ENCODE measurements at regions not wholly inside any gene's neighbourhood (a gene's known extent, or its start where the extent isn't known, plus 50 kb on each side); places are given as distances from the start of the nearest gene placed in this dataset.

- Mint-ChIP-seq H3K36me3 (ENCODE audit: low read depth) (peaks cover 8% of the 10 kb centered on the region), H3K27ac (no peak overlapping the region), H3K4me3 (no peak overlapping the region), H3K4me1 (ENCODE audit: low read depth) (no peaks in the 10 kb centered on the region), H3K27me3 (no peaks in the 10 kb centered on the region), H3K9me3 (peaks cover 16% of the 10 kb centered on the region)
- ChIA-PET CTCF (interaction anchor here (1.1 kb wide), 1 partner anchor 9 kb away, joined by 3 read pairs; no protein-coding TSS in a partner anchor), POLR2A (no interaction called here)
- ATAC-seq = no peak
- TF ChIP-seq, protein P1, sequence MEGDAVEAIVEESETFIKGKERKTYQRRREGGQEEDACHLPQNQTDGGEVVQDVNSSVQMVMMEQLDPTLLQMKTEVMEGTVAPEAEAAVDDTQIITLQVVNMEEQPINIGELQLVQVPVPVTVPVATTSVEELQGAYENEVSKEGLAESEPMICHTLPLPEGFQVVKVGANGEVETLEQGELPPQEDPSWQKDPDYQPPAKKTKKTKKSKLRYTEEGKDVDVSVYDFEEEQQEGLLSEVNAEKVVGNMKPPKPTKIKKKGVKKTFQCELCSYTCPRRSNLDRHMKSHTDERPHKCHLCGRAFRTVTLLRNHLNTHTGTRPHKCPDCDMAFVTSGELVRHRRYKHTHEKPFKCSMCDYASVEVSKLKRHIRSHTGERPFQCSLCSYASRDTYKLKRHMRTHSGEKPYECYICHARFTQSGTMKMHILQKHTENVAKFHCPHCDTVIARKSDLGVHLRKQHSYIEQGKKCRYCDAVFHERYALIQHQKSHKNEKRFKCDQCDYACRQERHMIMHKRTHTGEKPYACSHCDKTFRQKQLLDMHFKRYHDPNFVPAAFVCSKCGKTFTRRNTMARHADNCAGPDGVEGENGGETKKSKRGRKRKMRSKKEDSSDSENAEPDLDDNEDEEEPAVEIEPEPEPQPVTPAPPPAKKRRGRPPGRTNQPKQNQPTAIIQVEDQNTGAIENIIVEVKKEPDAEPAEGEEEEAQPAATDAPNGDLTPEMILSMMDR (IDR thresholded peaks at IDR 0.05) = no peak
- no peak for DNase-seq
- intact Hi-C loops (cut with micrococcal nuclease) = no loop called here
Measured at GRCh38 chr7:16951483-16952080, 69.8 kb upstream of the AGR3 start.

- intact Hi-C loops (cut with micrococcal nuclease) = no loop called here
Measured at GRCh38 chr7:16954321-16954720, 72.5 kb upstream of the AGR3 start.

GRCh38 chr7:16958724-16959123 lies 76.9 kb upstream of the AGR3 start:
- intact Hi-C loops (cut with micrococcal nuclease) = no loop called here
- Mint-ChIP-seq H3K4me1 (ENCODE audit: low read depth) (no peaks in the 10 kb centered on the region), H3K27me3 (no peaks in the 10 kb centered on the region), H3K9me3 (no peaks in the 10 kb centered on the region), H3K27ac (no peak overlapping the region), H3K4me3 (no peak overlapping the region), H3K36me3 (ENCODE audit: low read depth) (no peaks in the 10 kb centered on the region)
- DNase-seq (no peak), ATAC-seq (no peak)
- ChIA-PET POLR2A (no interaction called here), CTCF (interaction anchor here (0.7 kb wide), 1 partner anchor 324 kb away, joined by 3 read pairs; no protein-coding TSS in a partner anchor)
- TF ChIP-seq, protein P1 (IDR thresholded peaks at IDR 0.05) = no peak

More at GRCh38 chr7:16954321-16954720, 72.5 kb upstream of the AGR3 start:
- POLR2A ChIA-PET = no interaction called here
- Mint-ChIP-seq H3K4me3 (no peak overlapping the region), H3K9me3 (peaks cover under 1% of the 10 kb centered on the region), H3K27me3 (no peaks in the 10 kb centered on the region), H3K36me3 (ENCODE audit: low read depth) (no peaks in the 10 kb centered on the region), H3K4me1 (ENCODE audit: low read depth) (no peaks in the 10 kb centered on the region), H3K27ac (no peak overlapping the region)
- no peak for DNase-seq
- TF ChIP-seq, protein P1 (IDR thresholded peaks at IDR 0.05) = no peak
- CTCF ChIA-PET = no interaction called here
- ATAC-seq = no peak

GRCh38 chr7:16960337-16960965 lies 78.7 kb upstream of the AGR3 start:
- H3K4me1 Mint-ChIP-seq (ENCODE audit: low read depth) = no peaks in the 10 kb centered on the region
- ATAC-seq (no peak), DNase-seq (no peak)
- peaks cover 2% of the 10 kb centered on the region for H3K9me3 Mint-ChIP-seq
- ChIA-PET POLR2A (no interaction called here), CTCF (interaction anchor here (1.5 to 2.0 kb wide), 2 partner anchors 8 to 22 kb away, joined by 3 to 5 read pairs; no protein-coding TSS in a partner anchor)
- no peaks in the 10 kb centered on the region for H3K27me3 Mint-ChIP-seq
- no peak overlapping the region for H3K27ac Mint-ChIP-seq
- TF ChIP-seq, protein P1 (IDR thresholded peaks at IDR 0.05) = no peak
- intact Hi-C loops (cut with micrococcal nuclease) = no loop called here
- H3K4me3 Mint-ChIP-seq = no peak overlapping the region
- H3K36me3 Mint-ChIP-seq (ENCODE audit: low read depth) = no peaks in the 10 kb centered on the region

DNA sequence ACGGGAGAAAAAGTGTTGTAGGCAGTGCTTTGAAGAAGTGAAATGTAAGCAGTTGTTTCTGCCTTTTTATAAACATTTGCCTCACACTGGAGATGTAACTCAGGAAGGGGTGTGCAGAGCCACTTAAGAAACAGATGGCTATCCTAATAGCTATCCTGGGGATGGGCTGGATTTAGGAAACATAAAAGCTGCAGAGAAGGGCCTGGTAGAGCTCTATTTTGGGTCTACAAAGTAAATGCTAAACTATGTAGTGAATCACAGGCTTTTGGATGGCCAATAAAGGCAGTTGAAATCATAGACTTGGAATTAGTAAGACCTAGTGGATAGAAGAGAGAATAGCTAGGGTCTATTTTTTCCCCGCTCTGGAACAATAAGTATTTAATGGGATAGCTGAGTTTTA lies 79.9 kb upstream of the AGR3 start:
- ChIA-PET CTCF (interaction anchor here (1.5 to 2.0 kb wide), 2 partner anchors 9 to 21 kb away, joined by 3 to 5 read pairs; no protein-coding TSS in a partner anchor), POLR2A (no interaction called here)
- no peaks in the 10 kb centered on the region for H3K27me3 Mint-ChIP-seq
- H3K4me1 Mint-ChIP-seq (ENCODE audit: low read depth) = no peaks in the 10 kb centered on the region
- peaks cover 3% of the 10 kb centered on the region for H3K9me3 Mint-ChIP-seq
- ATAC-seq (no peak), DNase-seq (no peak)
- no peak overlapping the region for H3K27ac Mint-ChIP-seq
- TF ChIP-seq, protein P1 (IDR thresholded peaks at IDR 0.05) = no peak
- H3K4me3 Mint-ChIP-seq = no peak overlapping the region
- H3K36me3 Mint-ChIP-seq (ENCODE audit: low read depth) = no peaks in the 10 kb centered on the region
- intact Hi-C loops (cut with micrococcal nuclease) = no loop called here

Data from activated CD8-positive, alpha-beta T cell treated with anti-CD3 and anti-CD28 coated beads for 36 hours (primary cell).